ENCODE measurements at regions not wholly inside any gene's neighbourhood (a gene's known extent, or its start where the extent isn't known, plus 50 kb on each side); places are given as distances from the start of the nearest gene placed in this dataset.

- TF ChIP-seq, protein P1, sequence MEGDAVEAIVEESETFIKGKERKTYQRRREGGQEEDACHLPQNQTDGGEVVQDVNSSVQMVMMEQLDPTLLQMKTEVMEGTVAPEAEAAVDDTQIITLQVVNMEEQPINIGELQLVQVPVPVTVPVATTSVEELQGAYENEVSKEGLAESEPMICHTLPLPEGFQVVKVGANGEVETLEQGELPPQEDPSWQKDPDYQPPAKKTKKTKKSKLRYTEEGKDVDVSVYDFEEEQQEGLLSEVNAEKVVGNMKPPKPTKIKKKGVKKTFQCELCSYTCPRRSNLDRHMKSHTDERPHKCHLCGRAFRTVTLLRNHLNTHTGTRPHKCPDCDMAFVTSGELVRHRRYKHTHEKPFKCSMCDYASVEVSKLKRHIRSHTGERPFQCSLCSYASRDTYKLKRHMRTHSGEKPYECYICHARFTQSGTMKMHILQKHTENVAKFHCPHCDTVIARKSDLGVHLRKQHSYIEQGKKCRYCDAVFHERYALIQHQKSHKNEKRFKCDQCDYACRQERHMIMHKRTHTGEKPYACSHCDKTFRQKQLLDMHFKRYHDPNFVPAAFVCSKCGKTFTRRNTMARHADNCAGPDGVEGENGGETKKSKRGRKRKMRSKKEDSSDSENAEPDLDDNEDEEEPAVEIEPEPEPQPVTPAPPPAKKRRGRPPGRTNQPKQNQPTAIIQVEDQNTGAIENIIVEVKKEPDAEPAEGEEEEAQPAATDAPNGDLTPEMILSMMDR (IDR thresholded peaks at IDR 0.05; ENCODE audit: low read depth, low read length), result no peak
- H3K4me3 ChIP-seq (replicated peaks in 1 of 2; ENCODE audit: low read depth in 2 of 2, low read length in 2 of 2), result no peak overlapping the region
- DNase-seq (ENCODE audit: low read depth in 2 of 2), result no peak
Observed at GRCh38 chr5:42956551-42956950, 83.6 kb downstream of the ANXA2R start.

GRCh38 chr5:42953041-42953440 is 87.1 kb downstream of the ANXA2R start:
- TF ChIP-seq, protein P1 (IDR thresholded peaks at IDR 0.05; ENCODE audit: low read depth, low read length), result no peak
- peak in 1 of 2 donors; percentile 55 for DNase-seq (ENCODE audit: low read depth in 2 of 2)
- peak overlapping the region in 1 of 2 donors; percentile 11 for H3K4me3 ChIP-seq (replicated peaks in 1 of 2; ENCODE audit: low read depth in 2 of 2, low read length in 2 of 2)

GRCh38 chr5:42952578-42952974 is 87.5 kb downstream of the ANXA2R start:
- peak overlapping the region; percentile 50 to 58 for H3K4me3 ChIP-seq (replicated peaks in 1 of 2; ENCODE audit: low read depth in 2 of 2, low read length in 2 of 2)
- peak in 1 of 2 donors; percentile 21 for DNase-seq (ENCODE audit: low read depth in 2 of 2)
- TF ChIP-seq, protein P1 (IDR thresholded peaks at IDR 0.05; ENCODE audit: low read depth, low read length), result no peak

DNA sequence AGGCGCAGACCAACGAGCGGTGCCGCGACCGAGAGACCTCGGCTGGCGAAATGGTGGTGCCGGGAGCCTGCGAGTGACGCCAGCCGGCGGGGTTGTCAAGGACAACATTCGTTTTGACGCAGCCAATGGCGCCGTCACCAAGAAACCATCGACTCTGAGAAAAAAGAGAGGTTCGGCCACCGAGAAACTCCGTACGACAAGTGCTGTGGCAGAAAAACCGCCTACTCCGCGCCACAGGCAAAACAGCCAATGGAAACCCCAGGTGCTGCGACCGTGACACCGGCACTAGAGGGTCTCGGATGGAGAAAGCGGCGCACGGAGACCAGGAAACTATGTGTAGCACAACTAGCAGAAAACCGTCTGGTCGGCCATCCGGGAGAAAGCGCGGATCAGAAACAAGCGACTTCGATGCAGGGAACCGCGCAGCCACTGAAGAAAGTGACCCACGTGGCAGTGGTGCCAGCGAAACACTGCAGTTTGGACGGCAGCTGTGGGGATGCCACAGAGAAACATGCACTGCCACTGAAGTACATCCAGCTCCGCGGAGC is 88.8 kb downstream of the ANXA2R start:
- DNase-seq (ENCODE audit: low read depth in 2 of 2), result peak; percentile 56 to 61
- TF ChIP-seq, protein P1 (IDR thresholded peaks at IDR 0.05; ENCODE audit: low read depth, low read length), result no peak
- H3K4me3 ChIP-seq (replicated peaks in 1 of 2; ENCODE audit: low read depth in 2 of 2, low read length in 2 of 2), result peak overlapping the region; percentile 50 to 58

- DNase-seq (ENCODE audit: low read depth in 2 of 2), result peak; percentile 99 to 100
- peak overlapping the region; percentile 50 to 58 for H3K4me3 ChIP-seq (replicated peaks in 1 of 2; ENCODE audit: low read depth in 2 of 2, low read length in 2 of 2)
- TF ChIP-seq, protein P1 (IDR thresholded peaks at IDR 0.05; ENCODE audit: low read depth, low read length), result no peak
Observed at GRCh38 chr5:42950456-42951292, 89.4 kb downstream of the ANXA2R start.

GRCh38 chr5:42950116-42950455 is 90.0 kb downstream of the ANXA2R start:
- TF ChIP-seq, protein P1 (IDR thresholded peaks at IDR 0.05; ENCODE audit: low read depth, low read length), result no peak
- H3K4me3 ChIP-seq (replicated peaks in 1 of 2; ENCODE audit: low read depth in 2 of 2, low read length in 2 of 2), result peak overlapping the region in 1 of 2 donors; percentile 28
- DNase-seq (ENCODE audit: low read depth in 2 of 2), result no peak
